Neural crest cell (in vitro differentiated cells): ENCODE measurements at regions not wholly inside any gene's neighbourhood (a gene's known extent, or its start where the extent isn't known, plus 50 kb on each side); places are given as distances from the start of the nearest gene placed in this dataset.

Experiments used
- DNase-seq: peaks from one replicate; pipeline ENCODE4 v3.0.0; 2021; ENCODE audit warnings: low read depth, mixed read lengths, low spot score
- H3K27ac Mint-ChIP-seq: one replicate; pipeline ENCODE4 v1.8.0; 2021; ENCODE audit warnings: mild to moderate bottlenecking, mixed read lengths; ENCODE audit not compliant: unreplicated experiment
- H3K27me3 Mint-ChIP-seq: 2 replicates; pipeline ENCODE4 v1.8.0; 2021; ENCODE audit warnings: low read depth, mild to moderate bottlenecking, mixed read lengths
- H3K36me3 Mint-ChIP-seq: 2 replicates; pipeline ENCODE4 v1.8.0; 2021; ENCODE audit warnings: low read depth, mild to moderate bottlenecking, mixed read lengths
- H3K4me1 Mint-ChIP-seq: 2 replicates; pipeline ENCODE4 v1.8.0; 2021; ENCODE audit warnings: mixed read lengths
- H3K4me3 Mint-ChIP-seq: one replicate; pipeline ENCODE4 v1.8.0; 2021; ENCODE audit warnings: mild to moderate bottlenecking, mixed read lengths
- H3K9me3 Mint-ChIP-seq: 2 replicates; pipeline ENCODE4 v1.8.0; 2021; ENCODE audit warnings: mixed read lengths
- TF ChIP-seq, protein P1 (sequence below): fragments of 200-600 bp; sonication (generic); conservative IDR thresholded peaks from 2 replicates; pipeline ENCODE4 v1.5.0; 2021; ENCODE audit warnings: antibody characterized with exemption, mild to moderate bottlenecking

DNA sequence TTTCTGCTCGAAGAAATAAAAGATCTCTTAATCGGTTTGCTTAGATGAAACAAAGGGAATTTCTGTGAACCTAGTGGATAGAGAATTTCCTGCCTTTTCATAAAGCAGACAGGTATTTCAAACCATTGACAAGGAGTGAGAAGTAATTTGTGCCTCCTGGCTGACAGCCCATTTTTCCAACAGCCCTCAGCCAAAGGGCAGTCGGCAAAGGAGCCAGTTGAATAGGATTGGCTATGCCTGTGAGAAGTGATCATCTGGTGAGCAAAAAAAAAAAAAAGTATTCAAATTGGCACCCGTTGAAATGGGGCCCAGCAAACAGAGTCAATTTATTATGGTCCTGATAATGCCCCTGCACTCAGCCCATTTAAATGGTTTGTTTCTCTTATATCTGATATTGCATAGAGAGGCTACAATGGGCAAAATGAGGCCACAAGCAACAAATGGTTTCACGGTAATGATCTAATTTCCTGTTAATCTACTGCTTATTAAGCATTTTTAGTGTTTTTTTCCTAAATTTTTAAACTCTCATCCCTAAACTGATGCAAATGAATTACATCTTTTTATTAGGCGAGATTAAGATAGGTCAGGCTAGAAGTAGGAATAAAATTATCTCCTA is 477.5 kb downstream of the NUF2 start:
- TF ChIP-seq, protein P1, sequence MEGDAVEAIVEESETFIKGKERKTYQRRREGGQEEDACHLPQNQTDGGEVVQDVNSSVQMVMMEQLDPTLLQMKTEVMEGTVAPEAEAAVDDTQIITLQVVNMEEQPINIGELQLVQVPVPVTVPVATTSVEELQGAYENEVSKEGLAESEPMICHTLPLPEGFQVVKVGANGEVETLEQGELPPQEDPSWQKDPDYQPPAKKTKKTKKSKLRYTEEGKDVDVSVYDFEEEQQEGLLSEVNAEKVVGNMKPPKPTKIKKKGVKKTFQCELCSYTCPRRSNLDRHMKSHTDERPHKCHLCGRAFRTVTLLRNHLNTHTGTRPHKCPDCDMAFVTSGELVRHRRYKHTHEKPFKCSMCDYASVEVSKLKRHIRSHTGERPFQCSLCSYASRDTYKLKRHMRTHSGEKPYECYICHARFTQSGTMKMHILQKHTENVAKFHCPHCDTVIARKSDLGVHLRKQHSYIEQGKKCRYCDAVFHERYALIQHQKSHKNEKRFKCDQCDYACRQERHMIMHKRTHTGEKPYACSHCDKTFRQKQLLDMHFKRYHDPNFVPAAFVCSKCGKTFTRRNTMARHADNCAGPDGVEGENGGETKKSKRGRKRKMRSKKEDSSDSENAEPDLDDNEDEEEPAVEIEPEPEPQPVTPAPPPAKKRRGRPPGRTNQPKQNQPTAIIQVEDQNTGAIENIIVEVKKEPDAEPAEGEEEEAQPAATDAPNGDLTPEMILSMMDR: no peak
- Mint-ChIP-seq H3K27me3 (no peaks in the 10 kb centered on the region), H3K27ac (no peak overlapping the region), H3K36me3 (no peaks in the 10 kb centered on the region), H3K4me3 (no peak overlapping the region), H3K4me1 (no peaks in the 10 kb centered on the region), H3K9me3 (peaks cover 3% of the 10 kb centered on the region)
- no peak for DNase-seq

DNA sequence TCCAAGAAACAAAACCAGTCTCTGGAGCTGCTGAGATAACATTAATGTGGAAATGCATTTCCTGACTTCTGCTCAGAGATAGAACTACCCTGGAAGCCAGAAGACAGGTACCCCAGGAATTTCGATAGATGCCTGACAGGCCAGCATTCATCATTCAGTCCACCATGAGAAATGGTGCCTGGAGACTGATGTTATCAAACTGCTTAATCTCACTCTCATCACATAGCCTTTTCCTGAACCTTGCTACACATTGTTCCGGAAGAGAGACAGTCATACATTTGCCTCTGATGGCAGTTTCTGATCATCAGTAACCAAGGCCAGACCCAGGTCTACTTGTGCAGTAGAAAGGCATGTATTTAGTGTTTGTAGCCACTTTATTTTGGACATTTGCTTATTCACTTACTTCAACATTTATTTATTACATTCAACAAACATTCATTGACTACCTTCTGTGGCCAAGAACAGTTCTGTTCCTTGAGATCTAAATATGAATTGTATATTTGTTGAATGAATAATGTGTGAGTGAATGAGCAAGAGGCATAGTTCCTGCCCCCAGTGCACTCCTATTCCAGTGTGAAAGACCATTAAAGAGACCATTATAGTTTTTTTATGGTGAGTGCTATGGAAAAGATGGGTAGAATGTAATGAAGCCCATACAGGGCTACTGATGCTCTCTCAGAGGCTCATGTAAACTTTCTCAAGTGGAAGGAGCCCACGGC is 485.7 kb downstream of the NUF2 start:
- Mint-ChIP-seq H3K27me3 (no peaks in the 10 kb centered on the region), H3K27ac (no peak overlapping the region), H3K36me3 (no peaks in the 10 kb centered on the region), H3K4me1 (no peaks in the 10 kb centered on the region), H3K9me3 (no peaks in the 10 kb centered on the region), H3K4me3 (no peak overlapping the region)
- no peak for DNase-seq
- TF ChIP-seq, protein P1: no peak

DNA sequence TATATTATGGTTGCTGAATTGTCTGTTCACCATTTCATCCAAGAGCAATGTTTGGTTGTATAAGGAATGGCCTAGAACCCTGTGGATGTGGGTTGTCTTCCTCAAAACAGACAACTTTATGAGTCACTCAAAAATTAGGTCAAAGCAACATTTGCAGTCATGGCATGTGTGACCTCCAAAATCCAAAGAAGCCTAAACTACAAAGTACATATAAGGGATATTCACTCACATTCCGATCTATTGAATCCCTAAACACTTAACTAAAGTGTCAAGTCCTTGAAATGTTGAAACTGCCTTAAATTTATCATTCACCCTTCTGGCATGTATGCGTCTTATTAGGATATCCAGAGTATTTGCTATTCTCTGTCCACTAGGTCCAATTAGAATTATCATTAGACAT is 491.5 kb downstream of the NUF2 start:
- H3K4me3 Mint-ChIP-seq: no peak overlapping the region
- DNase-seq: no peak
- TF ChIP-seq, protein P1: no peak
- no peaks in the 10 kb centered on the region for H3K27me3 Mint-ChIP-seq
- no peaks in the 10 kb centered on the region for H3K36me3 Mint-ChIP-seq
- no peaks in the 10 kb centered on the region for H3K4me1 Mint-ChIP-seq
- H3K9me3 Mint-ChIP-seq: peaks cover 12% of the 10 kb centered on the region
- no peak overlapping the region for H3K27ac Mint-ChIP-seq

DNA sequence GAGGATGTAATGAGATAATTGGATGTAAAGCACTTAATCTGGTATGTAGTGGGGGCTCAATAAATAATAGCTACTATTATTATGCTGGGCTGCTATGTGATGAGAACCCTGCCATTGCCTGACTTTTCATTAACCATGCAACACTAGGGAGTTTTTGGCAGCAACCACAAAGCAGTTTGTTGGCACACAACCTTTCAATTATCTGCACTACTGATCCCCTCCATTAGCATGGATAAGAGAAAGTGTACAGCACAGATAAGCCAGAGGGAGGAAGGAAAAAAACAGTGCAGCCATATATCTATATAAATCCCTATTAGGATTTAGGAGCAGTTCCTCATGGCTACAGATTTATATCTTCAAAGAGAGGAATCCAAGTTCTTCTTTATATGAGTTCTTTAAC is 498.5 kb downstream of the NUF2 start:
- H3K4me3 Mint-ChIP-seq: no peak overlapping the region

DNA sequence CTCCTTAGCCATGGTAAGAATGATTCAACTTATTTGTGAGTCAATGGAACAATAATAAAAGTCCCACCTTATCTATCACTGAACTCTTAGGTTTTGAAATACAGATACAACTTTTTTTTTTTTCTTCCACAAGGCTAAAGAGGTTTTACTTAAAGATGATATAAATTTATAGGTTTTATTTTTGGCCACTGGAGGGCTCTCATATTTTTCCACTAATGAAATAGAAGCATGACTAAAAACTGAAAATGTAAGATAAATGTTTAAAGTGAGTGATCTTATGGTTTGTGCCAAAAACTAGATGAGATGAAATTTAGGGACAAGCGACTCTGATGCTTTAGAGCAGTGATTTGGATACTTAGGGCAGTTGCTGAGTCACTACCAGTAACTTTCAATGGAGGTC is 499.0 kb downstream of the NUF2 start:
- TF ChIP-seq, protein P1: peak; percentile 51
- Mint-ChIP-seq H3K27me3 (no peaks in the 10 kb centered on the region), H3K9me3 (peaks cover 2% of the 10 kb centered on the region), H3K36me3 (no peaks in the 10 kb centered on the region), H3K4me1 (no peaks in the 10 kb centered on the region), H3K4me3 (no peak overlapping the region), H3K27ac (no peak overlapping the region)
- DNase-seq: no peak

More for the DNA sequence above, 498.5 kb downstream of the NUF2 start:
- H3K36me3 Mint-ChIP-seq: no peaks in the 10 kb centered on the region
- H3K4me1 Mint-ChIP-seq: no peaks in the 10 kb centered on the region
- TF ChIP-seq, protein P1: no peak
- DNase-seq: no peak
- peaks cover 4% of the 10 kb centered on the region for H3K9me3 Mint-ChIP-seq
- no peaks in the 10 kb centered on the region for H3K27me3 Mint-ChIP-seq
- no peak overlapping the region for H3K27ac Mint-ChIP-seq
